Activated B cell treated with CpG ODN at 0.5 μM for 24 hours (primary cell): ENCODE measurements at regions not wholly inside any gene's neighbourhood (a gene's known extent, or its start where the extent isn't known, plus 50 kb on each side); places are given as distances from the start of the nearest gene placed in this dataset.

Source experiments
- ATAC-seq: fragments of 200-7000 bp; cut with Tn5 transposase; one replicate; pipeline ENCODE4 v1.10.0; 2021; ENCODE audit warnings: low read depth, mild to moderate bottlenecking, moderate library complexity
- CTCF ChIA-PET: fragments of 350-600 bp; sonication (Branson Sonifier 250); formaldehyde crosslinking; loops from one replicate; lab custom pipeline; 2021; ENCODE audit warnings: antibody characterized with exemption; lab: Charles Lee
- POLR2A ChIA-PET: fragments of 350-600 bp; sonication (Branson Sonifier 250); formaldehyde crosslinking; loops from one replicate; lab custom pipeline; 2021; ENCODE audit warnings: antibody characterized with exemption; lab: Charles Lee
- DNase-seq: peaks from one replicate; pipeline ENCODE4 v3.0.0; 2022
- H3K27ac Mint-ChIP-seq: one replicate; pipeline ENCODE4 v1.8.0; 2020; ENCODE audit warnings: mixed read lengths
- H3K27me3 Mint-ChIP-seq: one replicate; pipeline ENCODE4 v1.8.0; 2021; ENCODE audit warnings: mixed read lengths
- H3K36me3 Mint-ChIP-seq: one replicate; pipeline ENCODE4 v1.8.0; 2021; ENCODE audit warnings: low read depth, mixed read lengths
- H3K4me1 Mint-ChIP-seq: one replicate; pipeline ENCODE4 v1.8.0; 2021; ENCODE audit warnings: mixed read lengths
- H3K4me3 Mint-ChIP-seq: one replicate; pipeline ENCODE4 v1.8.0; 2020; ENCODE audit warnings: mild to moderate bottlenecking, mixed read lengths
- H3K9me3 Mint-ChIP-seq: one replicate; pipeline ENCODE4 v1.8.0; 2020; ENCODE audit warnings: mixed read lengths
- intact Hi-C: fragments of 100-400 bp; cut with micrococcal nuclease; formaldehyde crosslinking; loops from one replicate; pipeline ENCODE4 v1.15.1; 2024
- TF ChIP-seq, protein P1 (sequence below): fragments of 200-600 bp; IDR thresholded peaks from one replicate; pipeline ENCODE4 v1.8.0; 2022; ENCODE audit warnings: antibody characterized with exemption, mild to moderate bottlenecking

DNA sequence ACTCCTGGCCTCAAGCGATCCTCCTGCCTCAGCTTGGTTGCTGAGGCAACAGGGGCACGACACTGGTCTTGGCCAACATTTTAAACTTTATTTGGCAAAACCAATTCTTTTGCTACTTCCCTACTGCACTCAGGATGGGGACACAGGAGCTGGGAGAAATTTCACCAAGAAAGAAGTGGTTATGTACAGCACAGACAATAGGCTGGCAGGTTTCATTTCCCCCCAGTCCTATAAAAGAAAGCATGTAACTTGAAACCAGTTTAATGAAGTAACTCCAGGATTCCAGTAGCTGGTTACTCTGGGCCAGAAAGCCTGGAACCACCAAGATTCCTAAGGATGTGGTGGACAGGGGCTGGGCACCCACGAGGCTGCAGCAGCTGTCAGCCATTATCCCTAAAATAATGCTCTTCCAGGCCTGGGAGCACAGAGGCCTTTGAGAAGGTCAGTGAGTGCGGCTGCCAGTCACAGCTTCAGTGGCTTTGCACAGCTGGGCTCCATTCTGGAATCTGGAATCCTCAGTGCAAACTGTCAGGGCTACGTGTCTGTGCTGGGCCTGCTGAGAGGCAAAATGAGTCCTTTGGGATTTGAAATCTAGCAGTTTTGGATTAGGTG, 142.3 kb upstream of the ITGA6 start:
- no peak overlapping the region for H3K4me3 Mint-ChIP-seq
- TF ChIP-seq, protein P1, sequence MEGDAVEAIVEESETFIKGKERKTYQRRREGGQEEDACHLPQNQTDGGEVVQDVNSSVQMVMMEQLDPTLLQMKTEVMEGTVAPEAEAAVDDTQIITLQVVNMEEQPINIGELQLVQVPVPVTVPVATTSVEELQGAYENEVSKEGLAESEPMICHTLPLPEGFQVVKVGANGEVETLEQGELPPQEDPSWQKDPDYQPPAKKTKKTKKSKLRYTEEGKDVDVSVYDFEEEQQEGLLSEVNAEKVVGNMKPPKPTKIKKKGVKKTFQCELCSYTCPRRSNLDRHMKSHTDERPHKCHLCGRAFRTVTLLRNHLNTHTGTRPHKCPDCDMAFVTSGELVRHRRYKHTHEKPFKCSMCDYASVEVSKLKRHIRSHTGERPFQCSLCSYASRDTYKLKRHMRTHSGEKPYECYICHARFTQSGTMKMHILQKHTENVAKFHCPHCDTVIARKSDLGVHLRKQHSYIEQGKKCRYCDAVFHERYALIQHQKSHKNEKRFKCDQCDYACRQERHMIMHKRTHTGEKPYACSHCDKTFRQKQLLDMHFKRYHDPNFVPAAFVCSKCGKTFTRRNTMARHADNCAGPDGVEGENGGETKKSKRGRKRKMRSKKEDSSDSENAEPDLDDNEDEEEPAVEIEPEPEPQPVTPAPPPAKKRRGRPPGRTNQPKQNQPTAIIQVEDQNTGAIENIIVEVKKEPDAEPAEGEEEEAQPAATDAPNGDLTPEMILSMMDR, result no peak
- intact Hi-C loops, result no loop called here
- DNase-seq, result no peak
- no peaks in the 10 kb centered on the region for H3K27me3 Mint-ChIP-seq
- ATAC-seq, result no peak
- H3K27ac Mint-ChIP-seq, result no peak overlapping the region
- ChIA-PET POLR2A (no interaction called here), CTCF (no interaction called here)
- H3K9me3 Mint-ChIP-seq, result no peaks in the 10 kb centered on the region
- peaks cover 9% of the 10 kb centered on the region for H3K4me1 Mint-ChIP-seq
- H3K36me3 Mint-ChIP-seq, result no peaks in the 10 kb centered on the region

DNA sequence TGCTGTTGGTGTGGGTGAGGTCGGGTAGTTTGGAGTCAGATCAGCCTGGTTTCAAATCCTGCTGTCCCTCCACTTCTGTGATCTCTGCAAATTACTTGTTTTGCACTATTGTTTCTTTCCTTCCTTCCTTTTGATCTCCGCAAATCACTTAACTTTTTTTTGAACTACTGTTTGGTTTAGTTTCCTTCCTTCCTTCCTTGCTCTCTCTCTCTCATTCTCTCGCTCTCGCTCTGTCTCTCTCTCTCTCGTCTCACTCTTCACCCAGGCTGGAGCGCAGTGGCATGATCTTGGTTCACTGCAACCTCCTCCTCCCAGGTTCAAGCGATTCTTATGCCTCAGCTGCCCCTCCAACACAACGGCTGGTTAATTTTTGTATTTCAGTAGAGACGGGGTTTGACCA, 141.6 kb upstream of the ITGA6 start:
- intact Hi-C loops, result no loop called here
- no peak overlapping the region for H3K27ac Mint-ChIP-seq

DNA sequence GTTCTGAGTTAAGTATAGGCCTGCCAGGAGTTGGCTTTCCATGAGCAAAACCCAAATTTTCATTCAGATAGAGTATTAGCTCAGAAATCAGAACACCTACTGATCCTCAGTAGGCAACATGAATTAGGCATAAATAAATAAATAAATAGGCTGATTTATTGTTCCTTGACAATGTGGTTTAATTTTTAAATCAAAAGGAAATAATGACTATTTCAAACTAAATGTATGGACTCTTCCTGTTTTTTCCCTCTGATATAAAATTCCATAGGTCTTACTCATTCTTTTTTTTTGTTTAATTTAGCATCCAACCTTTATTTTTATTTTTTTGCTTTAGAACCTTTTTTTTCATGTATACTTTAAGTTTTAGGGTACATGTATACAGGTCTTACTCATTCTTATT, 140.2 kb upstream of the ITGA6 start:
- intact Hi-C loops, result no loop called here
- H3K9me3 Mint-ChIP-seq, result no peaks in the 10 kb centered on the region
- TF ChIP-seq, protein P1, result no peak
- no peak overlapping the region for H3K4me3 Mint-ChIP-seq
- H3K4me1 Mint-ChIP-seq, result no peaks in the 10 kb centered on the region
- CTCF ChIA-PET, result no interaction called here
- no peaks in the 10 kb centered on the region for H3K36me3 Mint-ChIP-seq
- ATAC-seq, result no peak
- no peak overlapping the region for H3K27ac Mint-ChIP-seq
- DNase-seq, result no peak
- POLR2A ChIA-PET, result no interaction called here
- no peaks in the 10 kb centered on the region for H3K27me3 Mint-ChIP-seq

More for the DNA sequence above, 141.6 kb upstream of the ITGA6 start:
- POLR2A ChIA-PET, result no interaction called here
- no peaks in the 10 kb centered on the region for H3K27me3 Mint-ChIP-seq
- no peaks in the 10 kb centered on the region for H3K36me3 Mint-ChIP-seq
- TF ChIP-seq, protein P1, result no peak
- ATAC-seq (no peak), DNase-seq (no peak)
- no peak overlapping the region for H3K4me3 Mint-ChIP-seq
- H3K9me3 Mint-ChIP-seq, result no peaks in the 10 kb centered on the region
- CTCF ChIA-PET, result no interaction called here
- peaks cover 5% of the 10 kb centered on the region for H3K4me1 Mint-ChIP-seq

DNA sequence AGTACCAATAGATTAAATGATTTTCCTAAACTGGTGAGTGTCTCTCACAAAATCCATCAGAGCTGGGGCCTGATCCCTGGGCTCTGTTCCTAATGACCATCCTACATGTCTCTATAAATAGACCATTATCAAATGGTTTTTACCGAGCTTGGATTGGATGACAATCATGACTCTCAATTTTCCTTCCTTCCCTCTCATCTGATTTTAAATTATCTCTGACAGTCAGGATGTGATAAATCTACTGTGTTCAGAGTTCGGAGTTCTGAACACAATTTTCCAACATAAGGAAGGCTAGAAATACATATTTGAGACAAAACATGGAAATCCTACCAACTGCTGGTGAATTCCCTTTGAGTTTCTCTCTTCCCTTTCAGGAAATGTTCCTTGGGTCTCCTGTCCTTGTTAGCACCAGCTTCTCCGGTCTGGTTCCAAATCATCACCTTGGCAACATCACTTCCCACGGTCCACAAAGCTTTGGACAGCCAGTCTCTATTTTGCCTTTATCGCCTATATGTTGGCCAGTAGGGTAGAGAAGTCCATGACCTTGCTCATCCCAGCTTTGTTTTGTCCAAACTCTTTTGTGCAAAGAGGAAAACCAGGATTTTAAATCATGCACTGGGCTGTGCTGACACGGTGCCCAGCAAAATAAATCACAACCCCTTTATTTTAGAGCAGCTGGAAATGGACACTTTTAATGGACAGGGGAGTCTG, 139.6 kb upstream of the ITGA6 start:
- Mint-ChIP-seq H3K27me3 (no peaks in the 10 kb centered on the region), H3K27ac (no peak overlapping the region), H3K9me3 (no peaks in the 10 kb centered on the region), H3K4me3 (no peak overlapping the region), H3K4me1 (no peaks in the 10 kb centered on the region), H3K36me3 (no peaks in the 10 kb centered on the region)
- CTCF ChIA-PET, result no interaction called here
- POLR2A ChIA-PET, result no interaction called here
- ATAC-seq (no peak), DNase-seq (no peak)
- intact Hi-C loops, result no loop called here
- TF ChIP-seq, protein P1, result no peak

DNA sequence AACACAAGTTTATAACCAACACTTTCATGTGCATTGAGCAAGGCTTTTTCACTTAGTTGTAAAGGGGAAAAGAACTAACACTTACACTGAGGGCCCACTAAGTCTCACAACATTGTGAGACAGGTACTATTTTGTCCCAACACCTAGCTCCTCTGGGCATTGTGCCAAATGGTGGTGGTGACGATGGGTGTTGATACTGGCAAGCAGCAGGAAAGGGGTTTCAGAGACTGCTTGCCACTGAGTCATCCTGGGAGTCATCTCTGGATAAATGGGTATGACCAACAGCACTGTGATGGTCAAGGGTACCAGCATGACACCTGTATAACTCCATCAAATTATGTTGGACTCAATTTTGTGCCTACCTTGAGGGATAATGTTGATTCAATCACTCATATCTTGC, 138.8 kb upstream of the ITGA6 start:
- no peak overlapping the region for H3K4me3 Mint-ChIP-seq
- no peaks in the 10 kb centered on the region for H3K4me1 Mint-ChIP-seq
- H3K27ac Mint-ChIP-seq, result no peak overlapping the region
- no peaks in the 10 kb centered on the region for H3K36me3 Mint-ChIP-seq
- intact Hi-C loops, result no loop called here
- H3K27me3 Mint-ChIP-seq, result no peaks in the 10 kb centered on the region
- ATAC-seq, result no peak
- TF ChIP-seq, protein P1, result no peak
- ChIA-PET CTCF (no interaction called here), POLR2A (no interaction called here)
- DNase-seq, result no peak
- no peaks in the 10 kb centered on the region for H3K9me3 Mint-ChIP-seq
